ENCODE measurements at regions not wholly inside any gene's neighbourhood (a gene's known extent, or its start where the extent isn't known, plus 50 kb on each side); places are given as distances from the start of the nearest gene placed in this dataset.

GRCh38 chr12:84075991-84076390 lies 836.6 kb downstream of the SLC6A15 start:
- DNase-seq: no peak
- no peak for TF ChIP-seq CTCF (IDR thresholded peaks at IDR 0.05)
- Mint-ChIP-seq H3K4me1 (no peaks in the 10 kb centered on the region), H3K27ac (no peak overlapping the region), H3K9me3 (peaks cover 0 to 8% (median 2%) of the 10 kb centered on the region in 7 donors), H3K4me3 (no peak overlapping the region), H3K36me3 (no peaks in the 10 kb centered on the region), H3K27me3 (ENCODE audit: low read depth in 3 of 3) (no peaks in the 10 kb centered on the region)
- Histone ChIP-seq H3K9me3 (replicated peaks in 1 of 2; ENCODE audit: control insufficient read depth in 1 of 2, insufficient read depth in 1 of 2, low read length in 2 of 2) (peaks cover 0 to 5% of the 10 kb centered on the region in 2 donors), H3K4me3 (replicated peaks in 1 of 3; ENCODE audit: low read depth in 2 of 3, low read length in 3 of 3) (no peak overlapping the region), H3K27me3 (ENCODE audit: control insufficient read depth in 2 of 2, insufficient read depth in 2 of 2, low read length in 2 of 2) (no peaks in the 10 kb centered on the region), H3K4me2 (replicated peaks; ENCODE audit: extremely low read depth, low read length, poor library complexity, severe bottlenecking) (no peak overlapping the region), H3K79me2 (ENCODE audit: insufficient read depth, low read length) (no peaks in the 10 kb centered on the region), H3K36me3 (replicated peaks in 1 of 2; ENCODE audit: control insufficient read depth in 1 of 2, insufficient read depth in 2 of 2, low read length in 2 of 2) (no peaks in the 10 kb centered on the region), H2AFZ (ENCODE audit: insufficient read depth, low read depth, low read length, poor library complexity, severe bottlenecking) (no peak overlapping the region), H4K20me1 (ENCODE audit: insufficient read depth, low read length) (no peaks in the 10 kb centered on the region), H3K4me1 (ENCODE audit: control insufficient read depth in 1 of 2, insufficient read depth in 2 of 2, low read length in 2 of 2) (no peaks in the 10 kb centered on the region), H3K9ac (ENCODE audit: insufficient read depth, low read length, poor library complexity, severe bottlenecking) (no peak overlapping the region), H3K27ac (ENCODE audit: low read depth in 1 of 2, low read length in 2 of 2) (no peak overlapping the region)
- intact Hi-C loops (cut with micrococcal nuclease): no loop called here
- no CpG with 5 or more reads among the region's 1 CpG for WGBS (ENCODE audit: insufficient coverage)

GRCh38 chr12:84073401-84073800 lies 839.2 kb downstream of the SLC6A15 start:
- no peak overlapping the region for H3K9ac ChIP-seq (ENCODE audit: insufficient read depth, low read length, poor library complexity, severe bottlenecking)
- H4K20me1 ChIP-seq (ENCODE audit: insufficient read depth, low read length): no peaks in the 10 kb centered on the region
- H3K27ac ChIP-seq (ENCODE audit: low read depth in 1 of 2, low read length in 2 of 2): no peak overlapping the region
- H3K4me2 ChIP-seq (replicated peaks; ENCODE audit: extremely low read depth, low read length, poor library complexity, severe bottlenecking): no peak overlapping the region
- H3K9me3 Mint-ChIP-seq: peaks cover 0 to 5% (median 5%) of the 10 kb centered on the region in 7 donors
- H3K27me3 ChIP-seq (ENCODE audit: control insufficient read depth in 2 of 2, insufficient read depth in 2 of 2, low read length in 2 of 2): no peaks in the 10 kb centered on the region
- H3K4me3 Mint-ChIP-seq: no peak overlapping the region
- TF ChIP-seq CTCF (IDR thresholded peaks at IDR 0.05): no peak
- no peaks in the 10 kb centered on the region for H3K4me1 ChIP-seq (ENCODE audit: control insufficient read depth in 1 of 2, insufficient read depth in 2 of 2, low read length in 2 of 2)
- H3K36me3 ChIP-seq (replicated peaks in 1 of 2; ENCODE audit: control insufficient read depth in 1 of 2, insufficient read depth in 2 of 2, low read length in 2 of 2): no peaks in the 10 kb centered on the region
- intact Hi-C loops (cut with micrococcal nuclease): no loop called here
- H3K4me1 Mint-ChIP-seq: no peaks in the 10 kb centered on the region
- no peaks in the 10 kb centered on the region for H3K79me2 ChIP-seq (ENCODE audit: insufficient read depth, low read length)
- peaks cover 0 to 5% of the 10 kb centered on the region in 2 donors for H3K9me3 ChIP-seq (replicated peaks in 1 of 2; ENCODE audit: control insufficient read depth in 1 of 2, insufficient read depth in 1 of 2, low read length in 2 of 2)
- DNase-seq: no peak
- no peaks in the 10 kb centered on the region for H3K36me3 Mint-ChIP-seq
- no peak overlapping the region for H3K27ac Mint-ChIP-seq
- no CpG with 5 or more reads among the region's 4 CpGs for WGBS (ENCODE audit: insufficient coverage)
- no peak overlapping the region for H3K4me3 ChIP-seq (replicated peaks in 1 of 3; ENCODE audit: low read depth in 2 of 3, low read length in 3 of 3)
- H2AFZ ChIP-seq (ENCODE audit: insufficient read depth, low read depth, low read length, poor library complexity, severe bottlenecking): no peak overlapping the region
- H3K27me3 Mint-ChIP-seq (ENCODE audit: low read depth in 3 of 3): no peaks in the 10 kb centered on the region

Measured in CD14-positive monocyte (primary cell).